OCI-LY7 (cell line): ENCODE measurements at regions not wholly inside any gene's neighbourhood (a gene's known extent, or its start where the extent isn't known, plus 50 kb on each side); places are given as distances from the start of the nearest gene placed in this dataset.

Experiments used
- BruUV-seq: library from RNA; stranded (reverse); fragments of 400-500 nt; replicated peaks from 2 replicates; lab custom pipeline; 2021; lab: Mats Ljungman, UMichigan
- CTCF ChIA-PET: fragments of 300-600 bp; sonication (Branson Sonifier 250); formaldehyde crosslinking; loops from one replicate; lab custom pipeline; 2022; ENCODE audit warnings: antibody characterized with exemption; ENCODE audit not compliant: unreplicated experiment; lab: Charles Lee
- POLR2A ChIA-PET: fragments of 300-600 bp; sonication (Branson Sonifier 250); formaldehyde crosslinking; loops from one replicate; lab custom pipeline; 2022; ENCODE audit warnings: antibody characterized with exemption; lab: Charles Lee
- DNase-seq: peaks from one replicate; pipeline ENCODE4 v3.0.0-alpha.2; 2015; ENCODE audit warnings: low spot score
- H2AFZ ChIP-seq: fragments of 200-600 bp; sonication (generic), shearing (Covaris generic); 2 replicates; pipeline ENCODE4 v1.6.1; 2014; ENCODE audit warnings: mild to moderate bottlenecking, antibody characterized with exemption, low read length, moderate library complexity
- H3K27ac ChIP-seq: fragments of 200-600 bp; sonication (generic); 2 replicates; pipeline ENCODE4 v1.5.1; 2014; ENCODE audit warnings: mixed run types, low read depth, mild to moderate bottlenecking, moderate library complexity, low read length, inconsistent platforms; ENCODE audit not compliant: poor library complexity, severe bottlenecking
- H3K36me3 ChIP-seq: fragments of 200-600 bp; sonication (generic); 2 replicates; pipeline ENCODE4 v1.6.1; 2014; ENCODE audit warnings: mild to moderate bottlenecking, antibody characterized with exemption, low read length, moderate library complexity, mixed read lengths; ENCODE audit not compliant: insufficient read depth
- H3K4me1 ChIP-seq: fragments of 200-600 bp; sonication (generic); 2 replicates; pipeline ENCODE4 v1.5.1; 2014; ENCODE audit warnings: mild to moderate bottlenecking, low read length; ENCODE audit not compliant: insufficient read depth, poor library complexity, severe bottlenecking
- H3K4me2 ChIP-seq: fragments of 200-600 bp; sonication (generic); 2 replicates; pipeline ENCODE4 v1.6.1; 2014; ENCODE audit warnings: mild to moderate bottlenecking, low read length
- H3K4me3 ChIP-seq: fragments of 200-600 bp; sonication (generic); 2 replicates; pipeline ENCODE4 v1.5.1; 2014; ENCODE audit warnings: mild to moderate bottlenecking, low read depth, low read length; ENCODE audit not compliant: poor library complexity, severe bottlenecking
- H3K79me2 ChIP-seq: fragments of 200-600 bp; sonication (generic); 2 replicates; pipeline ENCODE4 v1.6.1; 2016; ENCODE audit warnings: low read depth, mild to moderate bottlenecking, low read length, moderate library complexity, mixed read lengths; ENCODE audit not compliant: insufficient read depth
- H3K9me2 ChIP-seq: fragments of 200-600 bp; sonication (generic); 2 replicates; pipeline ENCODE4 v1.6.1; 2016; ENCODE audit warnings: mild to moderate bottlenecking, low read length, mixed read lengths; ENCODE audit not compliant: insufficient read depth
- H3K9me3 ChIP-seq: fragments of 200-600 bp; sonication (generic); 2 replicates; pipeline ENCODE4 v1.6.1; 2014; ENCODE audit warnings: mild to moderate bottlenecking, mixed run types, low read length, mixed read lengths
- H4K20me1 ChIP-seq: fragments of 200-600 bp; sonication (generic); 2 replicates; pipeline ENCODE4 v1.6.1; 2014; ENCODE audit warnings: mild to moderate bottlenecking, antibody characterized with exemption, low read length, moderate library complexity, mixed read lengths; ENCODE audit not compliant: insufficient read depth
- EZH2phosphoT487 ChIP-seq: fragments of 200-600 bp; sonication (generic); IDR thresholded peaks from 2 replicates; pipeline ENCODE4 v1.6.1; 2018; ENCODE audit warnings: low read depth, borderline replicate concordance, mild to moderate bottlenecking, mixed run types, antibody characterized with exemption, low read length, moderate library complexity, mixed read lengths
- intact Hi-C: fragments of 100-400 bp; cut with micrococcal nuclease; formaldehyde crosslinking; loops from one replicate; pipeline ENCODE4 v1.10.0; 2022; ENCODE audit not compliant: unreplicated experiment
- TF ChIP-seq, protein P1 (sequence below): fragments of 200-600 bp; sonication (generic); conservative IDR thresholded peaks from 2 replicates; pipeline ENCODE4 v1.5.1; 2014; ENCODE audit warnings: mild to moderate bottlenecking, antibody characterized with exemption, low read length, moderate library complexity, mixed read lengths

- H3K9me3 ChIP-seq, result no peaks in the 10 kb centered on the region
- no peak overlapping the region for H2AFZ ChIP-seq
- TF ChIP-seq, protein P1, sequence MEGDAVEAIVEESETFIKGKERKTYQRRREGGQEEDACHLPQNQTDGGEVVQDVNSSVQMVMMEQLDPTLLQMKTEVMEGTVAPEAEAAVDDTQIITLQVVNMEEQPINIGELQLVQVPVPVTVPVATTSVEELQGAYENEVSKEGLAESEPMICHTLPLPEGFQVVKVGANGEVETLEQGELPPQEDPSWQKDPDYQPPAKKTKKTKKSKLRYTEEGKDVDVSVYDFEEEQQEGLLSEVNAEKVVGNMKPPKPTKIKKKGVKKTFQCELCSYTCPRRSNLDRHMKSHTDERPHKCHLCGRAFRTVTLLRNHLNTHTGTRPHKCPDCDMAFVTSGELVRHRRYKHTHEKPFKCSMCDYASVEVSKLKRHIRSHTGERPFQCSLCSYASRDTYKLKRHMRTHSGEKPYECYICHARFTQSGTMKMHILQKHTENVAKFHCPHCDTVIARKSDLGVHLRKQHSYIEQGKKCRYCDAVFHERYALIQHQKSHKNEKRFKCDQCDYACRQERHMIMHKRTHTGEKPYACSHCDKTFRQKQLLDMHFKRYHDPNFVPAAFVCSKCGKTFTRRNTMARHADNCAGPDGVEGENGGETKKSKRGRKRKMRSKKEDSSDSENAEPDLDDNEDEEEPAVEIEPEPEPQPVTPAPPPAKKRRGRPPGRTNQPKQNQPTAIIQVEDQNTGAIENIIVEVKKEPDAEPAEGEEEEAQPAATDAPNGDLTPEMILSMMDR, result no peak
- TF ChIP-seq EZH2phosphoT487, result no peak
- H3K36me3 ChIP-seq, result no peaks in the 10 kb centered on the region
- H3K4me3 ChIP-seq, result no peak overlapping the region
- H3K4me1 ChIP-seq, result no peaks in the 10 kb centered on the region
- ChIA-PET CTCF (no interaction called here), POLR2A (interaction anchor here (0.6 kb wide), 1 partner anchor 9 kb away, joined by 8 read pairs; no protein-coding TSS in a partner anchor)
- no peaks in the 10 kb centered on the region for H3K9me2 ChIP-seq
- DNase-seq, result no peak
- BruUV-seq, result no TSS peak
- no peak overlapping the region for H3K4me2 ChIP-seq
- H3K27ac ChIP-seq, result no peak overlapping the region
- H4K20me1 ChIP-seq, result no peaks in the 10 kb centered on the region
- intact Hi-C loops, result no loop called here
- no peaks in the 10 kb centered on the region for H3K79me2 ChIP-seq
Observed at GRCh38 chr11:96905663-96906062, 515.9 kb downstream of the JRKL start.

- no peaks in the 10 kb centered on the region for H3K9me2 ChIP-seq
- H3K79me2 ChIP-seq, result no peaks in the 10 kb centered on the region
- no peak overlapping the region for H3K4me3 ChIP-seq
- BruUV-seq, result no TSS peak
- intact Hi-C loops, result no loop called here
- ChIA-PET POLR2A (interaction anchor here (1.2 kb wide), 1 partner anchor 13 kb away, joined by 6 read pairs; no protein-coding TSS in a partner anchor), CTCF (no interaction called here)
- no peaks in the 10 kb centered on the region for H3K9me3 ChIP-seq
- H3K27ac ChIP-seq, result no peak overlapping the region
- DNase-seq, result no peak
- TF ChIP-seq, protein P1, result no peak
- TF ChIP-seq EZH2phosphoT487, result no peak
- no peaks in the 10 kb centered on the region for H3K36me3 ChIP-seq
- H3K4me2 ChIP-seq, result no peak overlapping the region
- H4K20me1 ChIP-seq, result no peaks in the 10 kb centered on the region
- H2AFZ ChIP-seq, result no peak overlapping the region
- no peaks in the 10 kb centered on the region for H3K4me1 ChIP-seq
Observed at GRCh38 chr11:96906476-96906875, 516.7 kb downstream of the JRKL start.

DNA sequence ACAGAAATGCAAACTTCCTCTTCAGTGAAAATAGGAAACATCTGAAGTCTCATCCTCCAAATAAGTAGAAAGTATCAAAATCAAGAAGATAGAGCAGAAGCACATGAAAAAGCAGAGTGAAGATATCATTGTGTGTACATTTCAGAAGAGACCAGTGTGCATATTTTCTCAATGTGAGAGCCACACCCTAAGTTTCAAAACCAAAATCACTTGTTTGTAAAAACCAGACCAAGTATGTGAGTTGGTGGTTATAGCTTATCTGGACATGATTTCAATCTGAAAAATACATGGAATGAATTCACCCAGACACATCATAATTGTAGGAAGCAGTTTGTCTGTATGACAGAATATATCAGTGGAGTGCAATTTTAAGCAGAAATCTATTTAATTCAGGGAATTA is 536.0 kb downstream of the JRKL start:
- H3K9me3 ChIP-seq, result no peaks in the 10 kb centered on the region
- intact Hi-C loops, result no loop called here
- no peaks in the 10 kb centered on the region for H3K79me2 ChIP-seq
- no peaks in the 10 kb centered on the region for H4K20me1 ChIP-seq
- H3K36me3 ChIP-seq, result no peaks in the 10 kb centered on the region
- no peak overlapping the region for H2AFZ ChIP-seq
- no peaks in the 10 kb centered on the region for H3K4me1 ChIP-seq
- POLR2A ChIA-PET, result interaction anchor here (0.6 kb wide), 1 partner anchor 367 kb away, joined by 4 read pairs; no protein-coding TSS in a partner anchor
- no peak overlapping the region for H3K27ac ChIP-seq
- no peak overlapping the region for H3K4me3 ChIP-seq
- no peak for TF ChIP-seq EZH2phosphoT487
- TF ChIP-seq, protein P1, result no peak
- no peak for DNase-seq
- no peak overlapping the region for H3K4me2 ChIP-seq
- no peaks in the 10 kb centered on the region for H3K9me2 ChIP-seq
- BruUV-seq, result no TSS peak
- CTCF ChIA-PET, result no interaction called here
